ENCODE measurements at regions not wholly inside any gene's neighbourhood (a gene's known extent, or its start where the extent isn't known, plus 50 kb on each side); places are given as distances from the start of the nearest gene placed in this dataset.

DNA sequence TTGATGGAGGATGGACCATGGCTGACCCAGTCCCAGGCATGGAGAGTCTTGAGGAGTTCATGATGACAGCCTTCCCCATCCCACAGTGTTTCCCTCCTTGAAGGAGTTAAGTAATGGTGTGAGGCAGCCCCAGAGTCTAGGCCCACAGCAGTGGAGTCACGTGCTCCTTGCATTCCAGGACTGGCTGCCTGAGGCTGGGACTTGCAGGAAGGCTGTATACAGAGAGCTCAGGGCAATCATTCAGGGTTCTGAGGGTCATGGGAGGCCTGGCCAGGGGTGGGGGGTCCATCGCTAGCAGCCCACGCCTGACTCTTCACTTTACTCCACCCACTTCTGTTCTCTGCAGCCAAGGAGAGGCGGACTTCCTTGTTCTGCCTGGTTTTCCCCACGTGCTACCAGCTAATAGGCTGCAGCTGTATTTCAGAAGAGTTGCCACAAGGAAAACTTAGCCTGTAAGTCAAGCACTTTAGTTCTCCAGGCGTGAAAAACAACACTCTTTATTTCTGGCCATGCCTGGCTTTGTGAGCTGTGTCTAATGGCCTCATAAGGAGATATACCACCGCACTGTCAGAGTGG, 272.5 kb downstream of the DHX35 start:
- ChIA-PET CTCF (no interaction called here), POLR2A (no interaction called here)
- DNase-seq = no peak
- H3K9me3 ChIP-seq (ENCODE audit: control extremely low read depth in 1 of 5, control insufficient read depth in 4 of 5, insufficient read depth in 2 of 5, low read depth in 1 of 5, low read length in 4 of 5) = no peaks in the 10 kb centered on the region
- 100% methylated on average over 4 of the region's 7 CpGs for WGBS (ENCODE audit: insufficient coverage)
- no peak overlapping the region for H3K27ac ChIP-seq (ENCODE audit: insufficient read depth in 1 of 2, low read depth in 1 of 2, low read length in 2 of 2, poor library complexity in 1 of 2, severe bottlenecking in 2 of 2)
- no peaks in the 10 kb centered on the region for H3K27me3 ChIP-seq (replicated peaks in 2 of 5; ENCODE audit: control insufficient read depth in 4 of 5, insufficient read depth in 5 of 5, low read length in 4 of 5)
- no peaks in the 10 kb centered on the region for H3K36me3 ChIP-seq (ENCODE audit: control insufficient read depth in 4 of 4, insufficient read depth in 4 of 4, low read length in 3 of 4)
- H3K4me3 ChIP-seq (ENCODE audit: control insufficient read depth in 1 of 7, extremely low read depth in 1 of 7, insufficient read depth in 4 of 7, low read depth in 2 of 7, low read length in 6 of 7) = no peak overlapping the region
- H3K4me1 ChIP-seq (ENCODE audit: control extremely low read depth in 1 of 4, control insufficient read depth in 4 of 4, insufficient read depth in 4 of 4, low read length in 3 of 4) = no peaks in the 10 kb centered on the region

DNA sequence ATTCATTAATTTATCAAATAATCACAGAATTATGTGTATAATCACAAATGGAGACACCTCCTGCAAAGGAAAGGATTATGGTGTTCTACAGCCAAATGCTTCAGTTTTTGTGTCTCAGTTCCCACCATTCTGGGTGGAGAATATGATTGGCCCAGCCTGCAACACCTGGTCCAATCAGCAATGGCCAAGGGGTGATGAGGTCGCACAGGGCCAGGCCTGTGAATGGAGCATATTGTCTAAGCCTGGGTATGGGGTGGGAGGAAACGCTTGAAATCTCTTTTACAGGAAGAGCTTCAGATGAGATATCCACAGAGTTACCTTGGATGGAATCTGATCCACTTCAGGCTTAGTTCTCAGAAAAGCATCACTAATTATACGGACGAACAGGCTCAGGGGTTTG, 271.6 kb downstream of the DHX35 start:
- H3K27ac ChIP-seq (ENCODE audit: insufficient read depth in 1 of 2, low read depth in 1 of 2, low read length in 2 of 2, poor library complexity in 1 of 2, severe bottlenecking in 2 of 2) = no peak overlapping the region
- no peaks in the 10 kb centered on the region for H3K36me3 ChIP-seq (ENCODE audit: control insufficient read depth in 4 of 4, insufficient read depth in 4 of 4, low read length in 3 of 4)
- WGBS (ENCODE audit: insufficient coverage) = 100% methylated on average over 2 of the region's 4 CpGs
- CTCF ChIA-PET = no interaction called here
- no peaks in the 10 kb centered on the region for H3K4me1 ChIP-seq (ENCODE audit: control extremely low read depth in 1 of 4, control insufficient read depth in 4 of 4, insufficient read depth in 4 of 4, low read length in 3 of 4)
- DNase-seq = no peak
- POLR2A ChIA-PET = no interaction called here
- no peaks in the 10 kb centered on the region for H3K9me3 ChIP-seq (ENCODE audit: control extremely low read depth in 1 of 5, control insufficient read depth in 4 of 5, insufficient read depth in 2 of 5, low read depth in 1 of 5, low read length in 4 of 5)
- H3K4me3 ChIP-seq (ENCODE audit: control insufficient read depth in 1 of 7, extremely low read depth in 1 of 7, insufficient read depth in 4 of 7, low read depth in 2 of 7, low read length in 6 of 7) = no peak overlapping the region
- no peaks in the 10 kb centered on the region for H3K27me3 ChIP-seq (replicated peaks in 2 of 5; ENCODE audit: control insufficient read depth in 4 of 5, insufficient read depth in 5 of 5, low read length in 4 of 5)

DNA sequence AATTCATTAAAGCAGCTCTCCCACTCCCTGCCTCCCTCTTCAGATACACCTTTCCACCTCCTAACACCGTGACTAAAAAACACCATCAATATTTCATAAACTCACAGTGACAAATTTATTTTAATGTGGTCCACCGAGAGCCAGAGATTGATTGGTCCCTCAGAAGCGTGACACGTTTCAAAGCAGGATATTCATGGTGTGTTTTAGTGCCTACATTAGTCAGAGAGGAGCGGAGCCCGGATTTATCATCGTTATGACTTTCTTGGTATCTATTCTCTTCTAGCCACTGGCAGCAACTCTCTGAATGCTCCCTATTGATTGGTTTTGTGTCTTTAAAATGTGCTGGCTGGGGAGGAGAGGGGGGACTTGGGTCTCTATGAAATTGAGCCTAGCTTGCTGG, 265.3 kb downstream of the DHX35 start:
- 95% methylated on average over 4 of the region's 7 CpGs for WGBS (ENCODE audit: insufficient coverage)
- Histone ChIP-seq H3K27ac (ENCODE audit: insufficient read depth in 1 of 2, low read depth in 1 of 2, low read length in 2 of 2, poor library complexity in 1 of 2, severe bottlenecking in 2 of 2) (no peak overlapping the region), H3K36me3 (ENCODE audit: control insufficient read depth in 4 of 4, insufficient read depth in 4 of 4, low read length in 3 of 4) (no peaks in the 10 kb centered on the region), H3K27me3 (replicated peaks in 2 of 5; ENCODE audit: control insufficient read depth in 4 of 5, insufficient read depth in 5 of 5, low read length in 4 of 5) (no peaks in the 10 kb centered on the region), H3K4me3 (ENCODE audit: control insufficient read depth in 1 of 7, extremely low read depth in 1 of 7, insufficient read depth in 4 of 7, low read depth in 2 of 7, low read length in 6 of 7) (no peak overlapping the region), H3K4me1 (ENCODE audit: control extremely low read depth in 1 of 4, control insufficient read depth in 4 of 4, insufficient read depth in 4 of 4, low read length in 3 of 4) (no peaks in the 10 kb centered on the region), H3K9me3 (ENCODE audit: control extremely low read depth in 1 of 5, control insufficient read depth in 4 of 5, insufficient read depth in 2 of 5, low read depth in 1 of 5, low read length in 4 of 5) (no peaks in the 10 kb centered on the region)
- ChIA-PET CTCF (no interaction called here), POLR2A (no interaction called here)
- no peak for DNase-seq

DNA sequence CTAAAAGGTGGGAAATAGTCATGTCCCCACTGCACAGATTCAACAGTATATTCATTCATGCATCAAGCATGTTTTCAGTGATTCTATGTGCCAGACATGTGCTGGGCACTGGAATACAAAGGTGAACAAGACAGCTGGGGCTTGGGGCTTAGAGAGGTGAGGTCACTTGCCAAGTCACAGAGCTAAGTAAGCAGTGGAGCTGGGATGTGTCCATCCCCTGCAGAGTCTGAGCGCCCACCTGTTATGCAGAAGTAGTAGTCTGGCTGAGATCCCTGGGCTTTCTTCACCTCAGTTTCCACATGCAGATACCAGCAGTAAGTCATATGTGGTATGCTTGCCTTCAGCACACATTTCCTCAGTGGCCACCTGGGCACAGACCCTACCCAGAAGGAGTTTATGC, 263.8 kb downstream of the DHX35 start:
- POLR2A ChIA-PET = no interaction called here
- H3K9me3 ChIP-seq (ENCODE audit: control extremely low read depth in 1 of 5, control insufficient read depth in 4 of 5, insufficient read depth in 2 of 5, low read depth in 1 of 5, low read length in 4 of 5) = no peaks in the 10 kb centered on the region
- 100% methylated on average over 1 of the region's 1 CpG for WGBS (ENCODE audit: insufficient coverage)
- H3K27ac ChIP-seq (ENCODE audit: insufficient read depth in 1 of 2, low read depth in 1 of 2, low read length in 2 of 2, poor library complexity in 1 of 2, severe bottlenecking in 2 of 2) = no peak overlapping the region
- DNase-seq = no peak
- CTCF ChIA-PET = no interaction called here
- no peak overlapping the region for H3K4me3 ChIP-seq (ENCODE audit: control insufficient read depth in 1 of 7, extremely low read depth in 1 of 7, insufficient read depth in 4 of 7, low read depth in 2 of 7, low read length in 6 of 7)
- H3K36me3 ChIP-seq (ENCODE audit: control insufficient read depth in 4 of 4, insufficient read depth in 4 of 4, low read length in 3 of 4) = no peaks in the 10 kb centered on the region
- H3K27me3 ChIP-seq (replicated peaks in 2 of 5; ENCODE audit: control insufficient read depth in 4 of 5, insufficient read depth in 5 of 5, low read length in 4 of 5) = peaks cover 0 to 2% (median 0%) of the 10 kb centered on the region in 5 experiments
- H3K4me1 ChIP-seq (ENCODE audit: control extremely low read depth in 1 of 4, control insufficient read depth in 4 of 4, insufficient read depth in 4 of 4, low read length in 3 of 4) = no peaks in the 10 kb centered on the region

DNA sequence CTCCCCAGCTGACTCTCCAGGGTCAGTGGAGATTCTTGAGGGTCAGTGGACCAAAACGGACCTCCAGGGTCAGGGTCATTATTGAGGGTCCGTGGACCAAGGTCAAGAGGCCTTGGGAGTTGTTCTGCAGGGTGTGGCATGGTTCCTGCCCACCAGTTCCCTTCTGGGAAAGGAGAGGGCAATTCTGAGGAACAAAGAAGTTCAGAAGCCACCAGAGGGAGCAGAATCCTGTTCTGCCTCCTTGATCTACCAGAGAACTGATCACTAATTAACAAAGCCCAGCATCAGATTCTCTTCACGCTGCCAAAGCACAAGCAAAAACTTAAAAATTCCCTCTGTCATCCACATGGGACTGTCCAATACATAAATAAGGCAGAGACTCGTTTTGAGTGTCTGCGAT, 263.4 kb downstream of the DHX35 start:
- no peaks in the 10 kb centered on the region for H3K9me3 ChIP-seq (ENCODE audit: control extremely low read depth in 1 of 5, control insufficient read depth in 4 of 5, insufficient read depth in 2 of 5, low read depth in 1 of 5, low read length in 4 of 5)
- no peak overlapping the region for H3K4me3 ChIP-seq (ENCODE audit: control insufficient read depth in 1 of 7, extremely low read depth in 1 of 7, insufficient read depth in 4 of 7, low read depth in 2 of 7, low read length in 6 of 7)
- CTCF ChIA-PET = no interaction called here
- no peaks in the 10 kb centered on the region for H3K4me1 ChIP-seq (ENCODE audit: control extremely low read depth in 1 of 4, control insufficient read depth in 4 of 4, insufficient read depth in 4 of 4, low read length in 3 of 4)
- POLR2A ChIA-PET = no interaction called here
- DNase-seq = no peak
- peaks cover 0 to 2% (median 0%) of the 10 kb centered on the region in 5 experiments for H3K27me3 ChIP-seq (replicated peaks in 2 of 5; ENCODE audit: control insufficient read depth in 4 of 5, insufficient read depth in 5 of 5, low read length in 4 of 5)
- H3K27ac ChIP-seq (ENCODE audit: insufficient read depth in 1 of 2, low read depth in 1 of 2, low read length in 2 of 2, poor library complexity in 1 of 2, severe bottlenecking in 2 of 2) = no peak overlapping the region
- no peaks in the 10 kb centered on the region for H3K36me3 ChIP-seq (ENCODE audit: control insufficient read depth in 4 of 4, insufficient read depth in 4 of 4, low read length in 3 of 4)
- 83% methylated on average over 5 of the region's 5 CpGs for WGBS (ENCODE audit: insufficient coverage)

DNA sequence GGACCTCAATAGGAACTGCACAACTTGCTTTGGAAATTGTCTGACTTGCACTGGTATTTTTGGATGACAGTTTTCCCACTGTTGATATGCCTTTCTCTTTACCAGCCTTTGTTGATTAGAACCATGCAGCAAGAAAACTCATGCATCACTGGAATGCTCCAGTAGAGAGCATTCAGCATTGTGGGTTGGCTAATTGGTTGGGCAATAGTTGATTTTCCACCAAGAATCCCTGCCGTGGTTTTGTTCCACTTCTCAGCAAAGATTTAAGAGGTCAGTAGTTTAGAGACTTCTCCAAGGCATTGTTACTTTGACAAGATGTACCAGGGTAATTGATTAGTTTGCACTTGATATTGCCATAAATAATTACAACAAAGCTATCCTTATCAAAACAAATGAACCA, 260.0 kb downstream of the DHX35 start:
- POLR2A ChIA-PET = no interaction called here
- H3K27me3 ChIP-seq (replicated peaks in 2 of 5; ENCODE audit: control insufficient read depth in 4 of 5, insufficient read depth in 5 of 5, low read length in 4 of 5) = peaks cover 0 to 2% (median 0%) of the 10 kb centered on the region in 5 experiments
- no peaks in the 10 kb centered on the region for H3K9me3 ChIP-seq (ENCODE audit: control extremely low read depth in 1 of 5, control insufficient read depth in 4 of 5, insufficient read depth in 2 of 5, low read depth in 1 of 5, low read length in 4 of 5)
- CTCF ChIA-PET = no interaction called here
- no peak overlapping the region for H3K27ac ChIP-seq (ENCODE audit: insufficient read depth in 1 of 2, low read depth in 1 of 2, low read length in 2 of 2, poor library complexity in 1 of 2, severe bottlenecking in 2 of 2)
- no peaks in the 10 kb centered on the region for H3K4me1 ChIP-seq (ENCODE audit: control extremely low read depth in 1 of 4, control insufficient read depth in 4 of 4, insufficient read depth in 4 of 4, low read length in 3 of 4)
- WGBS (ENCODE audit: insufficient coverage) = no CpG with 5 or more reads among the region's 1 CpG
- H3K4me3 ChIP-seq (ENCODE audit: control insufficient read depth in 1 of 7, extremely low read depth in 1 of 7, insufficient read depth in 4 of 7, low read depth in 2 of 7, low read length in 6 of 7) = no peak overlapping the region
- DNase-seq = no peak
- H3K36me3 ChIP-seq (ENCODE audit: control insufficient read depth in 4 of 4, insufficient read depth in 4 of 4, low read length in 3 of 4) = no peaks in the 10 kb centered on the region

DNA sequence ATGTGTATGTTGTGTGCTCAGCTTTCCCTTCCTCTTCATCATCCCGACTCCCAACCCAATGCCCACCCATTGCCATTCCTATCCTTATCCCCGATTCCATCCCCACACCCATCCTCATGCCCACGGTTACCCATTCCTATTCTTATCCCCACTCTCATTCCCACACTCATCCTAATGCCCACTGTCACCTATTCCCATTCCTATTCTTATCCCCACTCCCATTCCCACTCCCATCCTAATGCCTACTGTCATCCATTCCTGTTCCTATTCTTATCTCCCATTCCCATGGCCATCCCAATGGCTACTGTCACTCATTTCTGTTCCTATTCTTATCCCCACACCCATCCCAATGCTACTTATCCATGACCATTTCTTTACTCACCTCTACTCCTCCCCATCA, 254.1 kb downstream of the DHX35 start:
- POLR2A ChIA-PET = no interaction called here
- Histone ChIP-seq H3K4me3 (ENCODE audit: control insufficient read depth in 1 of 7, extremely low read depth in 1 of 7, insufficient read depth in 4 of 7, low read depth in 2 of 7, low read length in 6 of 7) (no peak overlapping the region), H3K9me3 (ENCODE audit: control extremely low read depth in 1 of 5, control insufficient read depth in 4 of 5, insufficient read depth in 2 of 5, low read depth in 1 of 5, low read length in 4 of 5) (no peaks in the 10 kb centered on the region), H3K36me3 (ENCODE audit: control insufficient read depth in 4 of 4, insufficient read depth in 4 of 4, low read length in 3 of 4) (no peaks in the 10 kb centered on the region), H3K4me1 (ENCODE audit: control extremely low read depth in 1 of 4, control insufficient read depth in 4 of 4, insufficient read depth in 4 of 4, low read length in 3 of 4) (no peaks in the 10 kb centered on the region), H3K27ac (ENCODE audit: insufficient read depth in 1 of 2, low read depth in 1 of 2, low read length in 2 of 2, poor library complexity in 1 of 2, severe bottlenecking in 2 of 2) (no peak overlapping the region), H3K27me3 (replicated peaks in 2 of 5; ENCODE audit: control insufficient read depth in 4 of 5, insufficient read depth in 5 of 5, low read length in 4 of 5) (peaks cover 0 to 5% (median 0%) of the 10 kb centered on the region in 5 experiments)
- WGBS (ENCODE audit: insufficient coverage) = 100% methylated on average over 3 of the region's 3 CpGs
- DNase-seq = no peak
- CTCF ChIA-PET = no interaction called here

Measured in common myeloid progenitor, CD34-positive (primary cell).